Thyroid gland (tissue), 4 donors: ENCODE measurements at regions not wholly inside any gene's neighbourhood (a gene's known extent, or its start where the extent isn't known, plus 50 kb on each side); places are given as distances from the start of the nearest gene placed in this dataset.
"Not testable (repeated sequence)": the region's sequence is repeated elsewhere in the genome, so short reads cannot be mapped to it uniquely, and the experiment has no call there.

Source experiments
- DNase-seq, 2 donors: peaks; one replicate each; pipeline ENCODE4 v3.0.0-alpha.2; 2019
- H3K27ac ChIP-seq, 3 donors: fragments of 200-600 bp; sonication (generic); 1 replicate in 2 of 3; 2 replicates in 1 of 3; pipeline ENCODE4 v1.5.1; 2016 to 2019; ENCODE audit warnings: mild to moderate bottlenecking in 1 of 3, moderate library complexity in 1 of 3
- H3K27me3 ChIP-seq: fragments of 200-600 bp; sonication (generic); one replicate; pipeline ENCODE4 v1.5.1; 2019
- H3K36me3 ChIP-seq, 2 donors: fragments of 200-600 bp; sonication (generic); one replicate each; pipeline ENCODE4 v1.5.1; 2016 to 2019
- H3K4me1 ChIP-seq, 2 donors: fragments of 200-600 bp; sonication (generic); one replicate each; pipeline ENCODE4 v1.5.1; 2017 to 2019
- H3K4me3 ChIP-seq, 3 donors: fragments of 200-600 bp; sonication (generic); replicated peaks in 1 of 3; 1 replicate in 2 of 3; 2 replicates in 1 of 3; pipeline ENCODE4 v1.5.1; 2016; ENCODE audit warnings: mild to moderate bottlenecking in 1 of 3
- H3K9me3 ChIP-seq: fragments of 200-600 bp; sonication (generic); one replicate; pipeline ENCODE4 v1.5.1; 2017
- POLR2A ChIP-seq, 2 donors: fragments of 450-650 bp; IDR thresholded peaks; one replicate each; pipeline ENCODE4 v1.6.1; 2017; ENCODE audit warnings: antibody characterized with exemption in 2 of 2, mild to moderate bottlenecking in 2 of 2, moderate library complexity in 1 of 2
- WGBS, 2 donors: methylation state at CpG; one replicate each; pipeline ENCODE4 v1.1.5; 2017; 5-methylcytosine and 5-hydroxymethylcytosine counted together
- intact Hi-C: fragments of 100-400 bp; cut with DNase I; formaldehyde crosslinking; loops from one replicate; pipeline ENCODE4 v1.15.1; 2023
- TF ChIP-seq, protein P1 (sequence below), 6 experiments: fragments of 200-600 bp in 3 of 6; fragments of 450-650 bp in 3 of 6; sonication (generic) in 3 of 6; IDR thresholded peaks; one replicate each; pipeline ENCODE4 v1.5.1; 2016 to 2019; ENCODE audit warnings: antibody characterized with exemption in 6 of 6, mild to moderate bottlenecking in 2 of 6, inconsistent platforms in 1 of 6, moderate library complexity in 1 of 6

DNA sequence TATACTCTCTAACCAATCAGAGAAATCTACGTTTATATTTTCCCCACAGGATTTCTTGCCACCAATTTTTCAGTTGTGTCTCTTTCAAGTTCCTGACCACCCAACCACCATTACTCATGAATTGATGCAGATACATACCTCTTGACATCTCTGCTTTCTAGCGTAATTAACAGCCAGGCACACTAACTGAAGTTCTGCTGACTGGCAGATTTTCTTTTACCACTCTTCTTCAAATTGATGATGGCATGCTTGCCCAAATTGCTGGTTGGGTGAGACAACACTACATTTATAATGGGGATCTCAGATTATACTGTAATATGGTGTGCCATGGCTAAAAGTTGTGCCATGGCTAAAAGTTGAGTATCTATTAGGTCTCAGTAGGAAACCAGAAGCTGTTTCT is 566.7 kb downstream of the ADGRL2 start:
- Histone ChIP-seq H3K9me3 (no peaks in the 10 kb centered on the region), H3K4me1 (no peaks in the 10 kb centered on the region), H3K27ac (no peak overlapping the region), H3K27me3 (no peaks in the 10 kb centered on the region), H3K4me3 (no peak overlapping the region), H3K36me3 (no peaks in the 10 kb centered on the region)
- TF ChIP-seq, protein P1, sequence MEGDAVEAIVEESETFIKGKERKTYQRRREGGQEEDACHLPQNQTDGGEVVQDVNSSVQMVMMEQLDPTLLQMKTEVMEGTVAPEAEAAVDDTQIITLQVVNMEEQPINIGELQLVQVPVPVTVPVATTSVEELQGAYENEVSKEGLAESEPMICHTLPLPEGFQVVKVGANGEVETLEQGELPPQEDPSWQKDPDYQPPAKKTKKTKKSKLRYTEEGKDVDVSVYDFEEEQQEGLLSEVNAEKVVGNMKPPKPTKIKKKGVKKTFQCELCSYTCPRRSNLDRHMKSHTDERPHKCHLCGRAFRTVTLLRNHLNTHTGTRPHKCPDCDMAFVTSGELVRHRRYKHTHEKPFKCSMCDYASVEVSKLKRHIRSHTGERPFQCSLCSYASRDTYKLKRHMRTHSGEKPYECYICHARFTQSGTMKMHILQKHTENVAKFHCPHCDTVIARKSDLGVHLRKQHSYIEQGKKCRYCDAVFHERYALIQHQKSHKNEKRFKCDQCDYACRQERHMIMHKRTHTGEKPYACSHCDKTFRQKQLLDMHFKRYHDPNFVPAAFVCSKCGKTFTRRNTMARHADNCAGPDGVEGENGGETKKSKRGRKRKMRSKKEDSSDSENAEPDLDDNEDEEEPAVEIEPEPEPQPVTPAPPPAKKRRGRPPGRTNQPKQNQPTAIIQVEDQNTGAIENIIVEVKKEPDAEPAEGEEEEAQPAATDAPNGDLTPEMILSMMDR (IDR thresholded peaks at IDR 0.05) = no peak
- no peak for TF ChIP-seq POLR2A (IDR thresholded peaks at IDR 0.05)
- WGBS, 2 donors = 94 to 97% methylated on average over 2 of the region's 2 CpGs
- DNase-seq = no peak
- intact Hi-C loops = no loop called here

DNA sequence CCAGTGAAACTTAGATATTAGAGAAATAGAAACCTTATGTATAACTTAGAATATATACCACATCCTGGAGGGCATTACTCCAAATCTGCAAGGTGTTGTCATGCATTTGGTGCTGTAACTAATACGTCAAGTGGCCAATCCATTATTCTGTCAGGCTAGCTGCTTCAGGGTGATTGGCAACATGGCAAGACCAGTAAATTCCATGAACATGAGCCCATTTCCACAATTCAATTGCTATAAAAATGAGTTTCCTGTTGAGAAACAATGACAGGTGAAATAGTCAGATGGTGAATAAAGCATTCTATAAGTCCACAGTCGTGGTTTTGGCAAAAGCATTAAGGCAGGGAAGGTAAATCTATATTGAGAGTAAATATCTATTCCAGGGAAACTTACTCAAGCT is 566.0 kb downstream of the ADGRL2 start:
- H3K4me1 ChIP-seq = no peaks in the 10 kb centered on the region
- H3K4me3 ChIP-seq = no peak overlapping the region
- no peak for TF ChIP-seq POLR2A (IDR thresholded peaks at IDR 0.05)
- TF ChIP-seq, protein P1 (IDR thresholded peaks at IDR 0.05) = no peak
- DNase-seq = no peak
- intact Hi-C loops = no loop called here
- no peaks in the 10 kb centered on the region for H3K9me3 ChIP-seq
- H3K36me3 ChIP-seq = no peaks in the 10 kb centered on the region
- H3K27me3 ChIP-seq = no peaks in the 10 kb centered on the region
- WGBS, 2 donors = 84 to 86% methylated on average over 2 of the region's 2 CpGs
- no peak overlapping the region for H3K27ac ChIP-seq

DNA sequence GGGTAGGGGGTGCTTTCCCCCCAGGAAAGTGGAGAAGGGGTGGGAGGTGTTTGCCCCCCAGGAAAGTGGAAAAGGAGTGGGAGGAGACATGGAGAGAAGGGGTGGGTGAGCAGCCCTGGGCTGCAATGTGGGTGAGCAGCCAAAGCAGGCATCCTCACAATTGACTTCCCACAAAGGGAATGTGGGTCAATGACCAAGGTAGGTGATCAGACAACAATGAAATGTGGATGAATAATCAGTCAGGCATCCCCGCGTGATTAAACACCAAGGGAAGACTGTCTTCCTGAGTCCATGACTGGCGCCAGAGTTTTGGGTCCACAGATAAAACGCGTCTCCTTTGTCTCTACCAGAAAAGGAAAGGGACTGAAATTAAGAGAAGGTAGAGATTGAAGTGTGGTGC is 558.8 kb downstream of the ADGRL2 start:
- H3K27ac ChIP-seq, H3K9me3 ChIP-seq, H3K27me3 ChIP-seq, H3K36me3 ChIP-seq, H3K4me1 ChIP-seq, intact Hi-C loops, DNase-seq, H3K4me3 ChIP-seq: not testable (repeated sequence)
- WGBS, 2 donors = 85 to 93% methylated on average over 5 of the region's 5 CpGs

DNA sequence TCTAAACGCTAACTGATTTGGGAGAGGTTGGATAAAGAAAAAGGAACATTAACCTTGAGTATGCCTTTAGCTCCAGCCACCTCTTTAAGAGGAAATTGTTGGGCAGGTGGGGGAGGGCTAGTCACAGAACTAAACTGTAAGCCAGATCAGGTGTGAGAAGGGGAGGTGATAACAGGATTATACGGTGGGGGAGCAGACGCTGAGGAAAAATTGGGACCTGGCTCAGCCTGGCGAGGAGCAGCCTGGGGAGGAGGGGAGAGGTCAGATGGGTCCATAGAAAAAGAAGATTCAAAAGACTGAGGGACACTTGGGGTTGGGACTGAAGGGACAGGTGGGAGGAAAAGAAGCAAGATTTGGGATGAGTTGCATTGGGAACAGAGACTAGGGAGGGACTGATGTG is 558.0 kb downstream of the ADGRL2 start:
- H3K27me3 ChIP-seq, intact Hi-C loops, H3K4me1 ChIP-seq, H3K9me3 ChIP-seq, H3K27ac ChIP-seq, DNase-seq, H3K36me3 ChIP-seq, H3K4me3 ChIP-seq: not testable (repeated sequence)
- WGBS, 2 donors = 67 to 69% methylated on average over 4 of the region's 4 CpGs

DNA sequence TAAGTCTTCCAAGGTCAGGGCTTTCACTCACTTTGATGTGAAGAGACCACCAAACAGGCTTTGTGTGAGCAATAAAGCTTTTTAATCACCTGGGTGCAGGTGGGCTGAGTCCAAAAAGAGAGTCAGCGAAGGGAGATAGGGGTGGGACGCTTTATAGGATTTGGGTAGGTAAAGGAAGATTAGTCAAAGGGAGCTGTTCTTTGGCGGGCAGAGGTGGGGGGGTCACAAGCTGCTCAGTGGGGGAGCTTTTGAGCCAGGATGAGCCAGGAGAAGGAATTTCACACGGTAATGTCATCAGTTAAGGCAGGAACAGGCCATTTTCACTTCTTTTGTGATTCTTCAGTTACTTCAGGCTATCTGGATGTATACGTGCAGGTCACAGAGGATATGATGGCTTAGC is 553.8 kb downstream of the ADGRL2 start:
- H3K27ac ChIP-seq, H3K4me3 ChIP-seq, H3K4me1 ChIP-seq, intact Hi-C loops, DNase-seq, H3K36me3 ChIP-seq, H3K9me3 ChIP-seq, H3K27me3 ChIP-seq: not testable (repeated sequence)
- 89% methylated on average over 5 of the region's 5 CpGs for WGBS, 2 donors

DNA sequence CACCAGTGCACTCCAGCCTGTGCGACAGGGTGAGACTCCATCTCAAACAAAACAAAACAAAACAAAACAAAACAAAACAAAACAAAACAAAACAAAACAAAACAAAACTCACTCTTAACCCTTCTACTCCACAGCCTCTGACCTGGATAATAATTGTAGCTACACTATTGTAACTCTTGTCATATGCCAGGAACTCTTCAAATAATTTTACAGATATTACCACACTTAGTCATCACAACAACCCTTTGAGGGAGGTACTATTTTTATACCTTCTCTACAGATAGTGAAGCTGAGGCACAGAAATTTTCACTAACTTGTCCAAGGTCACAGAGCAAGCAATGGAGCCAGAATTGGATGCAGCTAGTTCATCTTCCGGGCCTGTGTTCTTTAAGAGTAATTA is 547.8 kb downstream of the ADGRL2 start:
- no peak overlapping the region for H3K4me3 ChIP-seq
- intact Hi-C loops = no loop called here
- H3K27me3 ChIP-seq = no peaks in the 10 kb centered on the region
- TF ChIP-seq, protein P1 (IDR thresholded peaks at IDR 0.05) = no peak
- TF ChIP-seq POLR2A (IDR thresholded peaks at IDR 0.05) = no peak
- H3K27ac ChIP-seq = no peak overlapping the region
- DNase-seq = no peak
- 73 to 83% methylated on average over 2 of the region's 2 CpGs for WGBS, 2 donors
- H3K36me3 ChIP-seq = no peaks in the 10 kb centered on the region
- H3K9me3 ChIP-seq = no peaks in the 10 kb centered on the region
- H3K4me1 ChIP-seq = no peaks in the 10 kb centered on the region

DNA sequence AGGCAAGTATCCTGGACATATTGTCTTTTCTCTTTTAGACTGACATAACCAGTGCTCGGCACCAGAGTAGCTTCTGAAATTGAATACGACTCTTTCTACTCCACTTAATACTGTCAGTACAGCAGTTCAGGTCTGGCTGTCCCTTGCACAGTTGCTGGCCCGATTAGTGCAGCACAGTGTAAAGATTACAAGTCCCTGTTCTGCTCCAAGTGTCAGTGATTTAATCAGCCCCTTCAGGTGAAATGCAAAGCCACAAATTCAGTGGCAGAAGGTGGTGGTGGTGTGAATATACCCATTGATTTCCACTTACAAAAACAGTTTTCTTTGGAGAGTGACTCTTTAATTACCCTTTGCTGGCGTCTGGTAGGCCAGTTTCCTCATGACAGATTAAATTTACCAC is 545.4 kb downstream of the ADGRL2 start:
- H3K36me3 ChIP-seq = no peaks in the 10 kb centered on the region
- no peak overlapping the region for H3K27ac ChIP-seq
- H3K27me3 ChIP-seq = no peaks in the 10 kb centered on the region
- no peak overlapping the region for H3K4me3 ChIP-seq
- DNase-seq = no peak
- intact Hi-C loops = no loop called here
- 71 to 73% methylated on average over 4 of the region's 4 CpGs for WGBS, 2 donors
- no peaks in the 10 kb centered on the region for H3K9me3 ChIP-seq
- TF ChIP-seq, protein P1 (IDR thresholded peaks at IDR 0.05) = no peak
- TF ChIP-seq POLR2A (IDR thresholded peaks at IDR 0.05) = no peak
- no peaks in the 10 kb centered on the region for H3K4me1 ChIP-seq
